GM18507 (cell line): ENCODE measurements at regions not wholly inside any gene's neighbourhood (a gene's known extent, or its start where the extent isn't known, plus 50 kb on each side); places are given as distances from the start of the nearest gene placed in this dataset.

Experiments
- DNase-seq: peaks from one replicate; pipeline ENCODE4 v3.0.0; 2011; ENCODE audit warnings: low read depth; ENCODE audit not compliant: insufficient read length; ENCODE audit errors: extremely low spot score
- FAIRE-seq: peaks from 2 replicates; lab custom pipeline; 2011; peaks lifted over from hg19 to GRCh38; lab: Jason Lieb, UNC

DNA sequence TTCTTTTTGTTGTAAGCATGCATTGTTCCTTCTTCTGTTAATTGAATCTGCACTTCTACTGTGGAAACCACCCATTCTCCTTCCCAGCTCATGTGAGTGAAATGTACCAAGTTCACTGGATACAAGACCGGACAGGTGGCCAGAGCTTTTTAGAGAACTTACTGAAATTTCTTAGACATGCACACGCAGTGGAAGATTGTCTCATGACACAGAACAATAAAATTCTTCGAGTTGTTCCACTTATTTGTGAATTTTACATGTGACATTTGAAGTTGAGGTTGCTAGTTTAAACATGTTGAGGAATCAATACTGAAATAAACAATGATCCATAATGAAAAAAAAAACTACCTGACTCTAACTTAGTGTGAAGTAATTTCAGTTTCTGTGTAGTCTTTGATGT, 568.0 kb downstream of the TECRL start:
- no peak for FAIRE-seq
- DNase-seq, result no peak

DNA sequence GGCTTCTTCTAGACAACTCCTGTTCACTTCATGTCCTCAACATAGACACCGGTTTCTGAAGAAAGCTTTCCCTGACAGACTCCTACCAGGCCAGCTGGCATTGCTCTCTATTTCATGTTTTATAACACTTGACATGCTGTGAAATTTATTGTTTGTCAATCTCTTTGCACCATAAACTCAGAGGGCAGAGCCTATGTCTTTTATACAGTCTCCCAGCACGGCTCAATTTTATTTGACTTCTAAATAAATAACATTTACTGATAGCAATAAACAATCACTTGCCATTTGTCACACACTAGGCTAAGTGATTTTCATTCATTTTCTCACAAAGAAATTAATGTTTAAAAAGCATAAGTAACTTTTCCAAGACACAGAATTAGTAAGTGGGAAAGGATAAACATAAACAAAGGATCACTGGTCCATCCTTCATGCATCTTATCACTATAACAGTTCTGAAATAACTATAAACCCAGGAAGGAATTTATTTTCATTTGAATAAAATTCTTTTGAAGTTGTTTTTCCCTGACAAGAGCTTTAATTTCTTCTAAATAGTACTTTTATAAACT, 577.6 kb downstream of the TECRL start:
- no peak for FAIRE-seq
- no peak for DNase-seq

DNA sequence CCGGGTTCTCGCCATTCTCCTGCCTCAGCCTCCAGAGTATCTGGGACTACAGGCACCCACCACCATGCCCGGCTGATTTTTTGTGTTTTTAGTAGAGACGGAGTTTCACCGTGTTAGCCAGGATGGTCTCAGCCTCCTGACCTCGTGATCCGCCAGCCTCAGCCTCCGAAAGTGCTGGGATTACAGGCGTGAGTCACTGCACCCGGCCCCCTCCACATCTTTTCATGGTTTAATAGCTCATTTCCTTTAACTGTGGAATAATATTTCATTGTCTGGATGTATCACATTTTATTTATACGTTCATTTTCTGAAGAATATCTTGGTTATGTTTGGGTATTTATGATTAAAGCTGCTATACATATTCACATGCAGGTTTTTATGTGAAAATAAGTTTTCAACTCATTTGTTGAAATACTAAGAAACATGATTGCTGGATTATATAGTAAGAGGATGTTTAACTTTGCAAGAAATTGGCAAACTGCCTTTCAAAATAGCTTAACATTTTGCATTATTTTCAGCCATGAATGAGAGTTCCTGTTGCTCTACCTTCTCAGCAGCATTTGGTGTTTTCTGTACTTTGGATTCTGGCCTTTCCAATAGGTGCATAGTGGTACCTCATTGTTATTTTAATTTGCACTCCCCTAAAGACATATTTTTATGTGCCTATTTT, 591.9 kb downstream of the TECRL start:
- DNase-seq, result no peak
- FAIRE-seq, result no peak

DNA sequence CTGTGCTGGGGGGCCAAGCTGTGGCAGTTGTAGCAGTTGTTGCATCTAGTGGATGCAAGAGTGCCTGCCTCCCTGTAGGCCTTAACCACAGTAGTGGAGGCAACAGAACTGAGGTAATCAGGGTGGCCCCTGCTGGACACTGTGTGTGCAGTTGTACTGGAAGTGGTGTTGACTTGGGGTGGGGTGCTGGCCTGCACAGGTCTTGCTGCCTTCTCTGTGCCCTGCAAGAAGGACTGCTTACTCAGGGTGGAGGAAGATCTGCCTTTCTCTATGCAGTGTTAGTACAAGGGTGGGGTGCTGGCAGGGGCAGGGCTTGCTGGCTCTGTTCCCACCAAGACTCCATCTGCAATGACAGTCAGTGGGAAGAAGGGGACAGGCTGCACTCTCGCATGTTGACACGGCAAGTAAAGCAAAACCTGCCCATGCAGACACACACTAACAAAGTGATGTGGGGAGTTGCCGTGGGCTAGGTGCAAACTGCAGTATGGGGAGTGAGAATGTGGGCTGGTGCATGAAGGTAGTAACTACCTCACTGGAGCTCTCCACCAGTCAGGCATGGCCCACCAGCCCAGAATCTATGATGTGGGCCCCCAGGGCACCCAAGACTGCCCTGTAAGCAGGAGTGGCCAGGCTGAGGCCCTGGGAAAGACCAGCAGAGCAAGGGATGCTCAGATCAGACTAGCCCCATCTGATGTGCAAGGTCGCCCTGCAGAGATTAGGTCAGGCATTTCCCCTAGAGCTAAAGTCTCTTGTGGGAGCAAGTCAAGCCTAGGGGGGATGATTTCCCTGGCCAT, 594.9 kb downstream of the TECRL start:
- DNase-seq (no peak), FAIRE-seq (no peak)

DNA sequence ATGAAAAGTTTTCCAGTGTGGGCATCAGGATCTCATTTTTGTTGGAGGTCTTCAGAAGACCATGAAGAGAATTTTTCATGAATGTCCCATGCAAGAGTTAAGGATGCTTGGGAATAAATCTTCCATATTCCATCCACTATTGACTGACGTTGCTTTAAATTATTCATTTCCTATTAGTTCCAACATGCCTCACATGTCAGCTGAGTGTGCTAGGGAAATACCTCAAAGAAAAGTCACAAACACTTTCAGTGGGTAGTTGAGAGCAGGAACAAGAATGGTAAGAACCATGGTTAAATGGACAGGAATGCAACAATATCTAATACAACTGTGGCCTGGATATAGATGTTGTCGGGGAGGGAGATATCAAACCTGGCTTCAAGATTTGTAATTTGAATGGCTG, 610.1 kb downstream of the TECRL start:
- no peak for DNase-seq
- no peak for FAIRE-seq

DNA sequence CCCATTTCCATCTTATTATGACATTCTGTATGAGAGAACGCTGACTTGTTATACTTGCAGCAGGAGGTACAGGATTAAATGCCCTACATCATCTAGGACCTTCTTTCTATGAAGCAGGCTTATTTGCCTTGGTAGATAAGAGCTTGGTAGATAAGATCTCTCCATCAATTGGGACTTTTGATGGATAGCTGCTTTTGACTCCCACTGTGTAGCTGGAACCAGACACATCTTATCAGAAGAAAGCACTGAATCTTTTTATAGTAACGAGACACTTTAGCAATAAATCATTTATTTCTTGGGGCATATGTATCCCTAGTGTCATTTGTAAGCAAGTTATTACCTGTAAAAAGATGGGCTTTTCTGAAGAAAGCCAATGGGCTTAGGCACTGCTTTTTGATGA, 613.9 kb downstream of the TECRL start:
- FAIRE-seq (no peak), DNase-seq (no peak)

DNA sequence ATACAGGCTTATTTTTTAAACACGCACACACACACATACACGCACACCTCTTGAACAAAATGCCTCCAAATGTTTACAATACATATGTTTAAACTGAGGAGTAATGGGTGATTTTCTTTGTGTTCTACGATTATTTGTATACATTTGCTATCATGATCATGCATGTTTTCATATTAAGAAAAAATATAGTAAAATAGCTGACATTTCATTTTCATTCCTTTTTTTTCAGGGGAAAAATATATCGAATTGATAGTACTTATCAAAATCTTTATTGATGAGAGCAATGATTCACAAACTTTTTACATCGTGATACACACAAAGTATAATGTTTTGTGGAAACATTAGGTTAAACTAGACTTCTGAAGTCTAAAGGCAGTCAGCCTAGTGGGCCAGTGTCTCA, 618.9 kb downstream of the TECRL start:
- FAIRE-seq (no peak), DNase-seq (no peak)

DNA sequence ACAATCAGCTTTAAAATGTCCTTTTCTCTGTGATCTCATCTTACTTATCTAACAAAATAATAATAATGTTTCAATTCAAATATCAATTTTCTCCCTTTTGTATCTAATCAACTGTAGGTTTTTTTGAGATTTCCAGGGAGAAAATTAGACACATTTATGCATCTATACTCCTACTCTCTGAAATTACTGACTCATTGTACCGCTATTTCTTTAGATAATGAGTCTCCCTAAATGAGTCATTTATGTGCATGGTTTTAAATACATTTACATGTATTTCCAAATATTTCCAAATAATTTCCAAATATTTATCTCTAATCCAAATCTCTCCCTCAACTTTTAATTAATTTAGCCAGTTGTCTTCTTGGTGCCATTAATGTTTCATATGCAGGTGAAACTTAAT, 621.0 kb downstream of the TECRL start:
- FAIRE-seq (no peak), DNase-seq (no peak)

DNA sequence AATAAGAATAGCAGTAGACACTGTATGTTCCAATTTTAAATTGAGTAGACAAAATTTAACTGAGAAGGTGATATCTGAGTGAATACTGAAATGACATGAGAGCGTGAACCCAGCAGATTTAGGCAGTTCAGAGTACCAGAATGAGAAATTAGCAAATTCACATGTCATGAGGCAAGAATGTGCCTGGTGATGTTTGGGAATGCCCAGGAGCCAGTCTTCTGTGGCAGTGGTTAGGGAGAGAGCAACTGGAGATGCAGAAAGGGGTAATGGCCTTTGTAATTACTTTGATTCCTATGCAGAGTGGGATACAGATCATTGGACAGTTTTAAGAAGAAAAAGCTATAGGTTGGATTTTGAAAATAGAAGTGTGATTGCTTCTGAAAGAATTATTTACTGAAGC, 621.9 kb downstream of the TECRL start:
- no peak for DNase-seq

DNA sequence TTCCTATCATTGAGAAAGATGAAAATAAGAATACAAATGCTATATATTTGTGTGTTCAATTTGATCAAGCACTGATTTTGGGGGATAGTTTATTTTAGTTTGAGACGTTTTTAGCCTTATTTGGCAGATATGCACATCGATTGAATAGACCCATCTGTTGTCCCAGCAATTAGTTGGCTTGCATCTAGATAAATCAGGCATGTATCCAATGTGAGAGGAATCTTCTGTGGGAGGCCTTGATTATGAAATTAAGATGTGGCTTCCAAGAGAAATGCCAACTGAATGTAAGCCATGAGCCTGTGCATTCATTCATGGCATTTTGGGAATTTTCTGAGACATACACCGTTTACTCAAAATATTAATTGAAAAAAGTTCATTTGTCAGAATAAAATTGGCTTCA, 623.1 kb downstream of the TECRL start:
- FAIRE-seq, result no peak
- DNase-seq, result no peak

More for the DNA sequence above, 621.9 kb downstream of the TECRL start:
- FAIRE-seq, result no peak

DNA sequence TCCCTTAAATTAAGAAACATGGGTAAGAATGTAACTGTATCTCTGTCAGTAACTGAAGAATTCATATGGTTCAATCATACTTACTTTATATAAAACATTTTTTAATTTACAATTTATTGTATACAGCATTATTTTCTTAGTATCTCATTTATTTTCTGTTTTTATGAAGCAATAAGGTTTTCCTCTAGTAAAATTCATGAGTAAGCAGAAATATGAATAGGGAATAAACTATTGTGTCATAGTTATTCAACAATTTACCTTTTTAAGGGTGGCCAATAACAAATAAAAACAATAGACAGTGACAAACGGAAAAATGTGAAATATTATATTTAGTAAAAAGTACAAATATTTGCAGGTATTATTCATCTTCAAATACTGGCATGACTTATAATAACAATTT, 624.4 kb downstream of the TECRL start:
- FAIRE-seq, result no peak
- DNase-seq, result no peak

DNA sequence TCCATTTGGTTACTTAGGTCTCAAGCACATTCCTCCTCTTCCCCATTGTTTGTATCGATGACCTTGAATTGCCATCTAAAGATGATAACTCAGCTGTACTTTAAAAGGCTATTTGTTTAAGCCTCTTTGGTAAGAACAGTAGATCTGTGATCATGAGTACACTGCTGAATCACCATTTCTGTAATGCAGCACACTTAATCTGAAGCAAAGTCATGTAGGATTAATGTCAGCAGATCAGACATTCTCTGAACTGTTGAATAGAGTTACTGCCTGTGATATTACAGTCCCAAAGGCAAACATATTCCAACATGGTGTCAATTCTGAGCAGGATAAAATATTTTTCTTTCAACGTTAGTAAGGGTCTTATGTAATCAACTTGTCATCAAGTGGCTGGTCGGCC, 631.6 kb downstream of the TECRL start:
- no peak for FAIRE-seq
- no peak for DNase-seq

DNA sequence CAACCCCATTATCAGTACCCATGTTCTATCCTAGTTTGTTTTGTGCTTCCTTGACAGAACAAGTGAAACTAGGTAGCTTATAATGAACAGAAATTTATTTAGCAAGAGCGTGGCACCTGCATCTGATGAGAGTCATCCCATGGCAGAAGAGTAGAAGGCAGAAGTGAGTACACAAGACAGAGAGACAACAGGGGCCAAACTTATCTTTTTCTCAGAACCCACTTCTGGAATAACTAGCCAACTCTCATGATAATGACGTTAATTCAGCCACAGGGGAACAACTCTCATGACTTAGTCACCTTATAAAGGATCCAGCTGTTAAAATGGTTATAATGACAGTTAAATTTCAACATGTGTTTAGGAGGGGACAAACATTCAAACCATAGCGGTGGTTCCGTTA, 644.9 kb downstream of the TECRL start:
- no peak for FAIRE-seq
- no peak for DNase-seq

DNA sequence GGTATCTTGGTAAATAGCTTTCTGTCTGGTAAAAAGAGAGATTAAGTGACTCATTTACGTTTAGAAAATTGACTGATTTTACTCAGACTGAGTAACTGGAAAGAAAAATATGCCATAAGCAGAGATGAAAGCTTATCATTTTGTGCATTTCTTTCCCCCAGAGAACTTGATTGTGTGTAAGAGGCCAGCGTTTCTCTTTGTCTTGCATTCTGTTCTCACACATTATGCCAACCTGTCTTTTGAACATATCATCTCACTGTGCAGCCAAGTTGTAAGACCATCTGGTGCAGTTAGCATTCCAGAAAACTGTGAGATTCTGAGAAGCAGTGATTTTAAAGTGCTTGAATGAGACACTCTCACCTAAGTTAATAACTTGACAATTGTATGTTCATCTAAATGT, 651.3 kb downstream of the TECRL start:
- FAIRE-seq, result no peak
- DNase-seq, result no peak

DNA sequence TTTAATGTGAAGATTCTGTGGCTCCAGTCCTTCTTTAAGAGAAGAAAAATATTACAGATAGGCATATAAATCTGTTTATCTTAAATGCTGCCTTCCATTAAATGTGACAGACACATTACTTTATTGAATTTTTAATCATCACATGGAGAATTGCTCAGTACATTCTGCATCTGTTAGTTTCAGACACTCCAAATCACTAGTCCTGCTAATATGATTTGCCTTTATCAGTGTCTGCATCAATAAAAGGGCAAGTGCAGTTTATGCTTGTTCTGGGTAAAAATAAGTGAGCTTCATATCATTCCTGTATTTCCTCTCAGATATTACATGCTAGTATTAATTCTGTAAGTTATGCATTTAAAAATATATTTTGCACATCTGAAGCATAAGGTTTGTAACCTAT, 666.4 kb downstream of the TECRL start:
- DNase-seq (no peak), FAIRE-seq (no peak)

DNA sequence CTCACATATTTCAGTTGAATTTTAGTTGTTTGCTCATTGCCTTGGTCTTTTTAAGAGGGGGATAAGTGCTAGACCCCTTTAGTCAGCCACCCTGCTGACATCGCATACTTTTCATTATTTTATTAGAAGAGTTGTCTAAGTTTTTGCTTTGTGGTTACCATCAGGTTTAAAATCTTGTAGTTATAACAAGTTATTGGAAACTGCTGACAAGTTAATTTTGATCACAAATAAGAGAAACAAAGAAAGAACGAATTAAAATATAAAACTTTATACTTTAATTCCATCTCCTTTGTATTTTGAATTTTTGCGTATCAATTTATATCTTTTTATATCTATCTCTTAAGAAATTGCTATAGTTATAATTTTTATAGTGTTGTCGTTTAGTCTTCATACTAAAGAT, 679.7 kb downstream of the TECRL start:
- DNase-seq, result no peak
- FAIRE-seq, result no peak

DNA sequence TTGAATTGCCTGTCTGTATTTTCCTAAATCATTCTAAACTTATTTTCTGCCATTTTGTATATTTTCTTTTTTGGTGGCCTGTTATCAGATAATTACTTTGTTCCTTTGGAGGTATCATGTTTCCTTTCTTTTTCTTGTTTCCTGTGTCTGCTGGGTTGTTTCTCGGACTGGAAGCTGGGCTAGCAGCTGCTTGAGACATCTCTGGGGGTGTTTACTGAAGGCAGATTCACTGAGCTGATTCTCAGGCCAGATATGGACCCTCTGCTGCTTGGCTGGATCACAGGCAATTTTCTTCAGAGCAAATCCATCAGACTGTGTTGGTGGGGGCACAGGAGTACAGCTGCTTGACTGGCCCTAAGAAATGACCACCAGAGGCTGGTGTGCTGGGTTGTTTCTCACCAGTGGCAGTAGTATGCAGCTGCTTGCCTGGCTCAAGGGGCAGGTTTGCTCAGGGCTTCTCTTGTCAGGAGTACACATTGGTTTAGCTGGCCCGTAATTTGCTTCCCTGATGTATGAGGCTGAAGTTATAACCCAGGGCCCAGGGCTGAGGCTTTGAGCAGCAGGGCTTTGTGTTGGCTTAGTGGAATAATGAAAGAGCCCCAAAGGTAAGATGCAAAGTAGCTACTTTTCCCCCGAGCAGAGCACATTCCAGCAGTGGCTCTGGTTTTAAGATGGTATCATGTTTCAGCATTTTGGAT, 680.6 kb downstream of the TECRL start:
- FAIRE-seq, result no peak
- DNase-seq, result no peak

DNA sequence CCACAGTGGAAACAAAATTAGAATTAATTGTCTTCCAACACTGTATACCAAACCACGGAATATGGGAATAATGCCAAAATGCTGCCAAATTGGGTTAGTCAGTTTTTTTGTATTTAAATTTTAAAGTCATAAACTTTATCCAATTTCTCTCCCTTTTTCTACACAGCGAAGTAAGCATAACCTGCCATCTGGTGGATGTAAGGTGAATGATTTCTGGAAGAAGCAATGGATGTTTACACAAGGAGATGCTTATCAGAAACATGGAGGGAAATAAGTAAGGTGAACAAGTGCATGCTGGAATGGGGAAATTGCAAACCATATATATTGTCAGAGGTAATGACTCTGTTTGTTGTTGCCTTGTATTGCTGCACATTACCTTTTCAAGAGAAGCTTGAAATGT, 691.9 kb downstream of the TECRL start:
- no peak for DNase-seq
- FAIRE-seq, result no peak

DNA sequence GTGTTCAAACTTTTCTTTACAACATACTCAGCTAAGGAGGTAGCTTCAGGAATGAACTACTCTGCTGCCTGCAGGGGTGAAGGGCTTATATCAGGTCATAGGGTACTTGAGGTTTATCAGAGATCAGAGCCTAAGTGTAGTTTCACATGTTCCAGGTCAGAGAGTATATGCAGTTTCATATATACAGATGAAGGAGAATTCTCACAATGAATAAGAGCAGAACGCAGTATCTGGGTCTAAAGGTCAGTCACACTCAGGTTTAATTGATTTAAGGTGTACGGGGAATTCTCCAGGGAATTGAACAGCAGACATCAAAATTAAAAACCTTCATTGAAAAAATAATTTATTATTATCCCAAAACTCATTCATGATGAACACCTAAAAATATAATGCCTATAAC, 700.6 kb downstream of the TECRL start:
- FAIRE-seq, result no peak
- DNase-seq, result no peak

DNA sequence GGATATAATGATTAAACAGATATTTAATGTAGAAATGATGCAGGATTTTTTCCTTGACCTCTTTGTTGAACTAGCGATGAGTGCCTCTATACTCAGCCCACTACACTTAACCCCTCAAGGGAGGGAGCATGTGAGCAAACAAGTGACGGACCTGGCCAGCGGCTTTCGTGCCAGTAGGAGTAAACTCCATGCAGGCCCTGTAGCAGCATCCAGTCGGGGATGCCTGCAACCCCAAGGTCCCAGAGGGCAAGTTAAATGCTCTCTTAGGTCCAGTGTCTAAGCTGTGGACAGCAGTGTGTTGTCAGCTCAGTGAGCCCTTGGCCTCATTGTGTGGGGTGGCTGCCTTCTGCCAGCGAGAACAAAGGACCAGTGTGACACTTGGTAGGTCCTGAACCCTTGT, 708.7 kb downstream of the TECRL start:
- DNase-seq (no peak), FAIRE-seq (no peak)

DNA sequence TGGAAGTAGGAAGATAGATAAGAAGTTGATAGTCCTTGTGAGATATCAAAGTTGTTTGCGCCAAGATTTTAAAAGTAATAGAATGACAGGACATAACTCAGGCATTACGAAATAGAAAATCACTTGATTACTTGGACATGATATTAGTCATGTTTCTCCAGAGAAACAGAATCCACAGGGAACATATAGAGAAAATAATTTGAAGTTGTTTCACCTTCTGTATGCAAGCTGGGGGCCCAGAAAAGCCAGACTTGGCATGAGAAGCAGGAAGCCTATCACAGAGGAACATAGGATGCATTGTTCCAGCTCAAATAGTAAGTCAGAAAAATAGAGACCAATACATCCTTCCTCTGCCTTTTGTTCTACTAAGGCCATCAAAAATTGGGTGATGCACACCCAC, 715.9 kb downstream of the TECRL start:
- DNase-seq, result no peak
- no peak for FAIRE-seq
